ENCODE measurements at regions not wholly inside any gene's neighbourhood (a gene's known extent, or its start where the extent isn't known, plus 50 kb on each side); places are given as distances from the start of the nearest gene placed in this dataset.
"Not testable (repeated sequence)": the region's sequence is repeated elsewhere in the genome, so short reads cannot be mapped to it uniquely, and the experiment has no call there.

GRCh38 chr21:35982717-35983116 lies 77.6 kb downstream of the SETD4 start:
- DNase-seq = no peak

- DNase-seq = no peak
These were observed 78.7 kb downstream of the SETD4 start for GRCh38 chr21:35981514-35982070.

- DNase-seq = no peak
These were observed 79.5 kb downstream of the SETD4 start for GRCh38 chr21:35980821-35981220.

- not testable (repeated sequence) for DNase-seq
These were observed 82.5 kb downstream of the SETD4 start for GRCh38 chr21:35977860-35978259.

GRCh38 chr21:35976929-35977328 lies 83.4 kb downstream of the SETD4 start:
- no peak for DNase-seq

- no peak for DNase-seq
These were observed 83.8 kb downstream of the SETD4 start for GRCh38 chr21:35976481-35976880.

GRCh38 chr21:35974775-35975174 lies 85.6 kb downstream of the SETD4 start:
- no peak for DNase-seq

GRCh38 chr21:35971824-35972223 lies 88.5 kb downstream of the SETD4 start:
- DNase-seq = no peak

GRCh38 chr21:35969281-35969680 lies 91.0 kb downstream of the SETD4 start:
- DNase-seq = no peak

GRCh38 chr21:35968564-35968963 lies 91.8 kb downstream of the SETD4 start:
- DNase-seq = no peak

GRCh38 chr21:35965699-35966098 lies 94.6 kb downstream of the SETD4 start:
- no peak for DNase-seq

- no peak for DNase-seq
These were observed 96.3 kb downstream of the SETD4 start for GRCh38 chr21:35963920-35964451.

- no peak for DNase-seq
These were observed 97.4 kb downstream of the SETD4 start for GRCh38 chr21:35962917-35963316.

- no peak for DNase-seq
These were observed 106.3 kb downstream of the SETD4 start for GRCh38 chr21:35954066-35954465.

GRCh38 chr21:35953597-35953996 lies 106.7 kb downstream of the SETD4 start:
- no peak for DNase-seq

GRCh38 chr21:35952651-35953340 lies 107.5 kb downstream of the SETD4 start:
- no peak for DNase-seq

- DNase-seq = no peak
These were observed 111.3 kb downstream of the SETD4 start for GRCh38 chr21:35948982-35949381.

GRCh38 chr21:35945089-35945671 lies 115.1 kb downstream of the SETD4 start:
- no peak for DNase-seq

- DNase-seq = no peak
These were observed 116.6 kb downstream of the SETD4 start for GRCh38 chr21:35943752-35944151.

GRCh38 chr21:35942211-35943144 lies 117.8 kb downstream of the SETD4 start:
- no peak for DNase-seq

GRCh38 chr21:35940074-35940927 lies 120.0 kb downstream of the SETD4 start:
- peak; percentile 67 for DNase-seq

GRCh38 chr21:35938446-35938845 lies 121.9 kb downstream of the SETD4 start:
- DNase-seq = no peak

All from amniotic stem cell (primary cell).